Caco-2 (cell line): ENCODE measurements at regions not wholly inside any gene's neighbourhood (a gene's known extent, or its start where the extent isn't known, plus 50 kb on each side); places are given as distances from the start of the nearest gene placed in this dataset.

Source experiments
- BruUV-seq: library from RNA; stranded (reverse); fragments of 400-500 nt; replicated peaks from 2 replicates; lab custom pipeline; 2021; lab: Mats Ljungman, UMichigan
- CTCF ChIA-PET: fragments of 300-600 bp; sonication (Branson Sonifier 250); formaldehyde crosslinking; loops from one replicate; lab custom pipeline; 2022; ENCODE audit warnings: antibody characterized with exemption; lab: Charles Lee
- POLR2A ChIA-PET: fragments of 300-600 bp; sonication (Branson Sonifier 250); formaldehyde crosslinking; loops from one replicate; lab custom pipeline; 2022; ENCODE audit warnings: antibody characterized with exemption; lab: Charles Lee
- DNase-seq, 2 experiments: peaks; one replicate each; pipeline versions ENCODE4 v3.0.0 to v3.0.0-alpha.2; 2020 to 2022
- H3K27me3 ChIP-seq: replicated peaks from 2 replicates; pipeline ENCODE4 v1.6.0; 2011; ENCODE audit warnings: low read length; ENCODE audit not compliant: control insufficient read depth, insufficient read depth
- H3K36me3 ChIP-seq: 2 replicates; pipeline ENCODE4 v1.5.1; 2011; ENCODE audit warnings: low read length; ENCODE audit not compliant: control insufficient read depth, insufficient read depth
- H3K4me1 ChIP-seq: fragments of 250-450 bp; sonication (Bioruptor Pico); 2 replicates; pipeline ENCODE4 v1.5.1; 2020; ENCODE audit warnings: mild to moderate bottlenecking
- H3K4me3 ChIP-seq: 2 replicates; pipeline ENCODE4 v1.5.1; 2011; ENCODE audit warnings: low read depth, mild to moderate bottlenecking, control low read depth, low read length
- H3K9me3 ChIP-seq: fragments of 250-450 bp; sonication (Bioruptor Pico); 2 replicates; pipeline ENCODE4 v1.5.1; 2020; ENCODE audit warnings: mild to moderate bottlenecking, moderate library complexity
- H3K27ac Mint-ChIP-seq: one replicate; pipeline ENCODE4 v1.8.0; 2022; ENCODE audit warnings: mixed read lengths; ENCODE audit not compliant: unreplicated experiment
- H3K27me3 Mint-ChIP-seq: one replicate; pipeline ENCODE4 v1.8.0; 2022; ENCODE audit warnings: mixed read lengths; ENCODE audit not compliant: insufficient read depth, unreplicated experiment
- H3K36me3 Mint-ChIP-seq: one replicate; pipeline ENCODE4 v1.8.0; 2022; ENCODE audit warnings: mild to moderate bottlenecking, mixed read lengths; ENCODE audit not compliant: insufficient read depth, unreplicated experiment
- H3K4me1 Mint-ChIP-seq: one replicate; pipeline ENCODE4 v1.8.0; 2022; ENCODE audit warnings: low read depth, mixed read lengths; ENCODE audit not compliant: unreplicated experiment
- H3K4me3 Mint-ChIP-seq: one replicate; pipeline ENCODE4 v1.8.0; 2022; ENCODE audit warnings: mild to moderate bottlenecking, moderate library complexity, mixed read lengths; ENCODE audit not compliant: unreplicated experiment
- H3K9me3 Mint-ChIP-seq: one replicate; pipeline ENCODE4 v1.8.0; 2022; ENCODE audit warnings: mixed read lengths; ENCODE audit not compliant: unreplicated experiment
- intact Hi-C: fragments of 100-400 bp; cut with micrococcal nuclease; formaldehyde crosslinking; loops from one replicate; pipeline ENCODE4 v1.10.0; 2022; ENCODE audit not compliant: unreplicated experiment
- TF ChIP-seq, protein P1 (sequence below), 2 experiments: fragments of 200-600 bp in 1 of 2; IDR thresholded peaks; 1 replicate in 1 of 2; 2 replicates in 1 of 2; pipeline versions ENCODE4 v1.5.1 to v1.8.0; 2011 to 2022; ENCODE audit warnings: antibody characterized with exemption in 1 of 2, control low read depth in 1 of 2, inconsistent platforms in 1 of 2, low read depth in 1 of 2, low read length in 1 of 2, mild to moderate bottlenecking in 1 of 2, moderate library complexity in 1 of 2; ENCODE audit not compliant: insufficient read depth in 1 of 2, severe bottlenecking in 1 of 2, unreplicated experiment in 1 of 2

DNA sequence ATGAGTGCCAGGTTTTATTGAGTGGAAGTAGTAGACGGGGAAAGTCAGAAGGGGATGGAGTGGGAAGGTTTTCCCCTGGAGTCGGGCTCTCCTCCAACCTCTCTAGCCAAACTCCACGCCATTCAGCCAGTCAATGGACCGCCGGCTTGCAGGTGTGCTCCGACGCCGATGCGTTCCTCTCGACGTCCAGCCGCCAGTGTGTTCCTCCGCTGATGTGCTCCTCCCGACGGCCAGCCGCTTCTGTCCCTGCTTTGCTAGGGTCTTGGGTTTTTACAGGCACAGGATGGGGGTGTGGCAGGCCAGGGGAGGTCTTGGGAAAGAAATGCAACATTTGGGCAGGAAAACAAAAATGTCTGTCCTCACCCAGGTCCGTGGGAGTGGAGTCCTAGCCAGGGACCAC, 94.3 kb upstream of the TEX51 start:
- no peaks in the 10 kb centered on the region for H3K9me3 Mint-ChIP-seq
- no peaks in the 10 kb centered on the region for H3K27me3 ChIP-seq
- no peaks in the 10 kb centered on the region for H3K36me3 Mint-ChIP-seq
- no peaks in the 10 kb centered on the region for H3K9me3 ChIP-seq
- DNase-seq: no peak
- CTCF ChIA-PET: no interaction called here
- no peak overlapping the region for H3K4me3 ChIP-seq
- H3K4me1 ChIP-seq: no peaks in the 10 kb centered on the region
- POLR2A ChIA-PET: no interaction called here
- H3K36me3 ChIP-seq: no peaks in the 10 kb centered on the region
- no peak overlapping the region for H3K4me3 Mint-ChIP-seq
- no TSS peak for BruUV-seq
- H3K27me3 Mint-ChIP-seq: peaks cover 9% of the 10 kb centered on the region
- no peaks in the 10 kb centered on the region for H3K4me1 Mint-ChIP-seq
- intact Hi-C loops: no loop called here
- no peak overlapping the region for H3K27ac Mint-ChIP-seq
- TF ChIP-seq, protein P1, sequence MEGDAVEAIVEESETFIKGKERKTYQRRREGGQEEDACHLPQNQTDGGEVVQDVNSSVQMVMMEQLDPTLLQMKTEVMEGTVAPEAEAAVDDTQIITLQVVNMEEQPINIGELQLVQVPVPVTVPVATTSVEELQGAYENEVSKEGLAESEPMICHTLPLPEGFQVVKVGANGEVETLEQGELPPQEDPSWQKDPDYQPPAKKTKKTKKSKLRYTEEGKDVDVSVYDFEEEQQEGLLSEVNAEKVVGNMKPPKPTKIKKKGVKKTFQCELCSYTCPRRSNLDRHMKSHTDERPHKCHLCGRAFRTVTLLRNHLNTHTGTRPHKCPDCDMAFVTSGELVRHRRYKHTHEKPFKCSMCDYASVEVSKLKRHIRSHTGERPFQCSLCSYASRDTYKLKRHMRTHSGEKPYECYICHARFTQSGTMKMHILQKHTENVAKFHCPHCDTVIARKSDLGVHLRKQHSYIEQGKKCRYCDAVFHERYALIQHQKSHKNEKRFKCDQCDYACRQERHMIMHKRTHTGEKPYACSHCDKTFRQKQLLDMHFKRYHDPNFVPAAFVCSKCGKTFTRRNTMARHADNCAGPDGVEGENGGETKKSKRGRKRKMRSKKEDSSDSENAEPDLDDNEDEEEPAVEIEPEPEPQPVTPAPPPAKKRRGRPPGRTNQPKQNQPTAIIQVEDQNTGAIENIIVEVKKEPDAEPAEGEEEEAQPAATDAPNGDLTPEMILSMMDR (IDR thresholded peaks at IDR 0.05; ENCODE audit: insufficient read depth in 1 of 2, low read depth in 1 of 2, low read length in 1 of 2, severe bottlenecking in 1 of 2, unreplicated experiment in 1 of 2): no peak

GRCh38 chr2:126808929-126809328, 89.8 kb upstream of the TEX51 start:
- Mint-ChIP-seq H3K36me3 (no peaks in the 10 kb centered on the region), H3K9me3 (no peaks in the 10 kb centered on the region), H3K27ac (no peak overlapping the region), H3K4me1 (no peaks in the 10 kb centered on the region), H3K27me3 (peaks cover 12% of the 10 kb centered on the region), H3K4me3 (no peak overlapping the region)
- ChIA-PET CTCF (no interaction called here), POLR2A (no interaction called here)
- no peaks in the 10 kb centered on the region for H3K36me3 ChIP-seq
- intact Hi-C loops: no loop called here
- H3K4me3 ChIP-seq: no peak overlapping the region
- H3K4me1 ChIP-seq: no peaks in the 10 kb centered on the region
- TF ChIP-seq, protein P1 (IDR thresholded peaks at IDR 0.05; ENCODE audit: insufficient read depth in 1 of 2, low read depth in 1 of 2, low read length in 1 of 2, severe bottlenecking in 1 of 2, unreplicated experiment in 1 of 2): no peak
- BruUV-seq: no TSS peak
- H3K27me3 ChIP-seq: no peaks in the 10 kb centered on the region
- no peak for DNase-seq
- no peaks in the 10 kb centered on the region; the same call in 1 of the 2 replicates for H3K9me3 ChIP-seq

DNA sequence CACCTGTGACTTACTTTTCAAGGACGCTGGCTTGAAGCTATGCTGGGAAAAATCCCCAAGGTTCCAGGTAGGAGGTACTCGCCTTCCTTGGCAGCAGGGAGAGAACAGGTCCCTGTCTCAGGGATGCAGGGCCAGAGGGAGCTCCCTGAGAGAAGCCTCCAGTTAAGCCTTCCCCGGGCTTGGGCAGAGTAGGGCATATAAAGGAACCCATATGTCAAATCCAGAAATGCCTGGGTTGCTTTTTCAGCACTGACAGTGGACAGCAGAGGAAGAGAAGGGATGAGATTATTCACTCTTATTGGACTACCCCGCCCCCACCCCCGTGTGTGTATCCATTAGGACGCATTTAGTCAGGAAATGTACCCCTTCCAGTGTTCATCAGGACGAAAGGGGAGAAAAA, 89.3 kb upstream of the TEX51 start:
- H3K4me3 Mint-ChIP-seq: no peak overlapping the region

More for the DNA sequence above, 89.3 kb upstream of the TEX51 start:
- Mint-ChIP-seq H3K36me3 (no peaks in the 10 kb centered on the region), H3K27ac (no peak overlapping the region), H3K9me3 (no peaks in the 10 kb centered on the region), H3K4me1 (no peaks in the 10 kb centered on the region), H3K27me3 (peaks cover 15% of the 10 kb centered on the region)
- TF ChIP-seq, protein P1 (IDR thresholded peaks at IDR 0.05; ENCODE audit: insufficient read depth in 1 of 2, low read depth in 1 of 2, low read length in 1 of 2, severe bottlenecking in 1 of 2, unreplicated experiment in 1 of 2): no peak
- intact Hi-C loops: no loop called here
- no peaks in the 10 kb centered on the region for H3K36me3 ChIP-seq
- ChIA-PET CTCF (no interaction called here), POLR2A (no interaction called here)
- no peak overlapping the region for H3K4me3 ChIP-seq
- no TSS peak for BruUV-seq
- DNase-seq: no peak
- H3K27me3 ChIP-seq: no peaks in the 10 kb centered on the region
- H3K4me1 ChIP-seq: no peaks in the 10 kb centered on the region
- H3K9me3 ChIP-seq: no peaks in the 10 kb centered on the region; the same call in 1 of the 2 replicates
